ENCODE measurements at regions not wholly inside any gene's neighbourhood (a gene's known extent, or its start where the extent isn't known, plus 50 kb on each side); places are given as distances from the start of the nearest gene placed in this dataset.
"Not testable (repeated sequence)": the region's sequence is repeated elsewhere in the genome, so short reads cannot be mapped to it uniquely, and the experiment has no call there.

DNA sequence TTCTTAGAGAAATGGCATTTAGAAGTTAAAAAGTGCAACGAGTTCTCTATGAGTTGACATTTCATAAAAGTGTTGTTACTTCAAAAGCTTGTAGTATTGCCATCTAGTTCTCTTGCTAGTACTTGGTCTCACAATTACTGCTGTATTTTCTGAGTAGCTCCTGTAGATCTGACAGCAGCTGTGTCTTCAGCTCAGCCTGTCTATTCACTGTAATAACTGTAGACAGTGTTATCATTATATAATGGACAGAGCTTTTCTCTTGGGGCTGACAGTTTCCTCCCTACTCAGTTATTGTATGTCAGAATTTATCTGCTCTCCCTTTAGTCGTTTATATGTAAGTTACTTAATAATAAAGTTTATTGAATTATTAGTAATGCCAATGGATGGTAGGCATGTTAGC lies 388.7 kb upstream of the VSTM2A start:
- DNase-seq: no peak

DNA sequence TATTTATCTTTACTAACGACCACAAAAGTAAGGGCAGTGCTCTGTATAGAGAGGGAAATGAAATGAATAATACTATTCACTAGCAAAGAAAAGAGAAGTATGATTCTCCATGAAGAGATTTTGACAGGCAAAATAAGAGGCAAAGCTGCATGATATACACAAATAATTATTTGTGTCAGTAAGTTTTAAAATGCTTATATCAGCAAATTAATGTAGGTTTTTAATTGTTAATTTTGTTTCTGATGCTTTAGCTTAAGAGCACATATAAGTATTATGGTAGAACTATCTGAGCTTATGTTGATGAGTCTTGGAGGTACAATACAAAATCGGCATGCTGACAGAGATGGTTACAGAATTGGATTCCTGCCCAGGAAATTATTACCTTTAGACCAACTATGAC lies 383.1 kb upstream of the VSTM2A start:
- DNase-seq: no peak

DNA sequence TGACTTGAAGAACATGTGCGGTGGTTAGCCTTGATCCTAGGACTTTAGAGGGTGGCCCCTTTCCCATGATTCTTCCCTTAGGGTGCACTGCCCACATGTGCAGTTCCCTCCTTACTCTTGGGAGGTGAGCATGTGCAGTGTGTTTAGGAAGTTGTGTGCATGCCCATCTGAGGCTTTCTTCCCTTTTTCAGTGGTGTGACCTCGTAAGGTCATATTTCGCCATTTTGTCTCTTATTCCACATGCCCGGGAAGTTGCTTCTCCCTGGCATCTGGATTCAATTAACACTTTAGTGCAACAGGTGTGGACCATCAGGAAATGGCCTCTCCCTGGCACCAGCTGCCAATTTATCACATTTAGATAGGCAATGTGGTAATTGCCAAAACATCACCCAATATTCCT lies 380.6 kb upstream of the VSTM2A start:
- DNase-seq: no peak

DNA sequence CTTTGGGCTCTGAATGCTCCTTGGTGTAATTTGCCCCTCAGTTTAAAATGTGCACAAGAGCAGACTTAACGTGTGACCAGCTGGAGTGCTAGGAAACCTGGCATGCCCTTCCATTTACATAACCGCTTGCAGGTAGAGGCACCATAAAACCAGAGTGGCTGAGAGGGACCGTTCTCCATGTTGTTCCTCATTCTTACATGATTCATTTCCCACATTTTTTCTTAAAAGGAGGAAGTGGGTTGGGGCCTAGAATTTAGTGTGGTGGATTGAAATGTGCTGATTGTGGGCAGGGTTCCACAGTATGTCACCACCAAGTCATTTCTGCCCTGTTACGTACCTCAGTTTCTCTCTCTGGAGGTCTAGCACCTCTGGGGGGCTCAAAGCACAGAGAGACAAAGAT lies 375.8 kb upstream of the VSTM2A start:
- DNase-seq: peak; percentile 11

DNA sequence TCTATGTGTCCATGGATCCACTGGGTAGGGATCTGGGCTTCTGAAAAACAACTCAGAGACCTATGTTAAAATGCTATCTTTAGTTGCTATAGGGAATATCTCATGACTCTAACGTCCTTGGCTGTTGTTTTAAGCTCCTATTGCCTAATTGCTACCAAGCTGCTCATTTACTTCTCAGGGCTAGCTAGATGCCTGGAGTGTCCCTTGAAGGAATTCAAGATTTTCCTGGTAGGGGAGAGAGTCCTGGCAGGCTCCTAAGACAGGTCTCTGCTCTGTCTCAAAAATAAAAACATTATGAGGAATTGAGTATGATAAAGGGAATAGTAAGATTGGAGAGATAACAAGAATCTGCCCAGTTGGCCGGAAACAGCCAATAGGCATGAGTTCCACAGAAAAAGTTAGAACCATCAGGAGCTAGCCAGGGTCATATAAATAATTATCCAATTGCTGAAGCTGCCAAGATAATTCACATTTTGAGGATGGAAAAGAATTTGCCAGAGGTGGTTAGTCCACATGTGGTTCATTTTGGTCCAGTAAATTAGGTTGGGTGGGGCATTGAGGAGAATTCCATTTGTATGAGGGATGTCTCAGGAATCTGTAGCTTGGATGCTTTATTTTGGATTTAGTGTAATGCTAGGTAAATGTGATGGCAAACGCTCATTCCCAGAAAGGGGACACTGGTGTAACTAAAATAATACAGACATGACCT lies 362.7 kb upstream of the VSTM2A start:
- DNase-seq: no peak

DNA sequence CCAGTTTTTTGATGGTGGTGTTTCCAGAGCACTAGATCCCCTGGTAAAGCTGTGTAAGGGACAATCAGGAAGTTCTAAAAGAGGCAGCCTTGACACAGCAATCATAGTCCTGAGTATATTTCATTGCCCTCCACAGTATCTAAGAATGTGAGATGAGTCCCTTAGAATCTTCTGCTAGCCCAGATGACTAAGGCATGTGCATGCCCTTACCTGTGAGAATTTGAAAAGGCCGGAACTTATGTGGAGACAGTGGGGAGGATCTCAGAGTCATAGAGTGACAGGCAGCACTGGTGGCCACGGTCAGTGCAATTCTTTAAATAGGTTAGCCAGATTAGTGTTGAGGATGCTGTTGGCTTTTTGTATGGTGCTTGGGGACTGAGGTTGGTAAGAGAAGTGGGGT lies 361.4 kb upstream of the VSTM2A start:
- no peak for DNase-seq

DNA sequence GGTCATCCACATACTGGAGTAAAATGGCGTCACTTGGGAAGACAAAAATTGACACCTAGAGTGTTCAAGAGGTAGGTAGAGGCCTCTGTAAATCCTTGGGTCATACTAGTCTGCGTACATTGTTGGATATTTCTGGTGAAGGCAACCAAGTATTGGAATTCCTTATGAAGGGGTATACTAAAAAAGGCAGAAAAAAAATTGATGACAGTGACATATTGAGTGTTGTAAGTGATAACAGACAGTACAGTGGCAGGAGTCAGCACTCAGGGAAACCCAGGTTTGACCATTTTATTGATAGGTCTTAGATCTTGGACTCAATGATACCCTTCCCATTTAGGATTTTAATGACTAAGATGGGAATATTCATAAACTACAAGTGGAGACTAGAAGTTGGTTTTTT lies 359.1 kb upstream of the VSTM2A start:
- no peak for DNase-seq

DNA sequence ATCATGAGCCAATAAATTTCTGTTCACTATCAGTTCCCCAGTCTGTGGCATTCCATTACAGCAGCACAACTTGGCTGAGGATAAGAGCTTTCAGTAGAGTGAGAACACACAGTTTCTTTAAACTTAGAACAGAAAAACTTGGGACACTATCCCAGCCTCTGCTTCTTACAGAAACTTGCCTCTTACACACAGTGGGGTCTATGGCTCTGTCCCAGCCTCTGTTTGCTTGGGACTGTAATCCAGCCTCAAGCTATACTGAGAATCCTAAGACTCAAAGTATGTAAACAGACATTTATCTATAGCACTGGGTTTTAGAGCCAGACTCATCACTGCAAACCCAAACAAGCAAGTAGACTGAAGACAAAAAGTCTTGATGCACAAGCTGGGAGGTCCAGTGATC lies 355.8 kb upstream of the VSTM2A start:
- DNase-seq: no peak

DNA sequence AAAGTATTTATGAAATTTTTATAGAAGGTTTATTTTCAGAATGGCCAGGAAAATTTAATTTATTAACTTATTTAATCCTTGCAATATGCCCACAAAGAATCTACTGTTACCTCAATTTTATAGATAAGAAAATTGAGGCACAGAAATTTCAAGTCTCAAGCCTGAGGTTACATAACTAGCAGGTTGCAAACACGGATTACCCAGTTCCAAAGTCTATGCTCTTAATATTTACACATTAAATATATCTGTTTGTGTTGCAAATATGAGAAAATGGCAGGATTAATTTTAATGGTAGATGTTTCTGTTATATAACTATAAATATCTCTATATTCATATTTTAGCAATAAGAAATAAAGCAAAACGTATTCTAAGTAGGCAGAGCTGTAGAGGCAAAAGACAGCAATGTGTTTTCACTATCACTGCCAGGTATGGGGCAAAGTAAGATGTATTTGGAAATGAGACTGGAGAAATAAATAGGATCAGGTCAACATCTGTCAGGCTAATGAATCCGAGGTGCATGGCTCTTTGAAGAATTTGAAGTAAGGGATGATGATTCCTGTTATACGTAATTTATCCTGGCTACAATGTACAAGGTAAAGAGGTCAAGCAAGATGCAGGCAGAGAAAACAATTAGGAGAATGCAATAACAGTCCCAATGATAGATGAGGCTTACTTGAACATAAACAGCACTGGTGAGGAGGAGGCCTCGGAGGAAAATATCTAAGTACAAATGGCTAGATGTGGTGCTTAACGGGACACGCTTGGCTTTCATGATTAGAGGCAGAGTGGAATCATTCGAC lies 354.1 kb upstream of the VSTM2A start:
- DNase-seq: no peak

DNA sequence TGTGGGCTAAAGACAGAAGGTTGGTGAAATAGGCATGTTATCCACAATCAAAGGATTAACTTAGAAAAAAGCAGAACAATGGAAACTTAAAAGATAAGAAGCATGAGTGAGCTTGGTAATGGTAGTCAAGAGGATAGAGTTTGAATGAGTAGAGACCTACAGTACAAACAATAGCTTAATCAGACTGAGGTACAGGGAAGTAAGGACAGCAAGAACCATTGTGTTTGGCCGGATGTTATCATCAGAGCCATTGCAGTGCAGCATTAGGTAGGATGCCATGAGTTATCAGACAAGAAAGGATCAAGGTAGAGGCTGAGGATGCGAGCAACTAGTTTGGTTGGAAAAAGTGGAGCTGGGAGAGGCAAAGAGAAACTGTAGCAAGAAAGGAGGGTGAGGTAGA lies 353.3 kb upstream of the VSTM2A start:
- DNase-seq: no peak

DNA sequence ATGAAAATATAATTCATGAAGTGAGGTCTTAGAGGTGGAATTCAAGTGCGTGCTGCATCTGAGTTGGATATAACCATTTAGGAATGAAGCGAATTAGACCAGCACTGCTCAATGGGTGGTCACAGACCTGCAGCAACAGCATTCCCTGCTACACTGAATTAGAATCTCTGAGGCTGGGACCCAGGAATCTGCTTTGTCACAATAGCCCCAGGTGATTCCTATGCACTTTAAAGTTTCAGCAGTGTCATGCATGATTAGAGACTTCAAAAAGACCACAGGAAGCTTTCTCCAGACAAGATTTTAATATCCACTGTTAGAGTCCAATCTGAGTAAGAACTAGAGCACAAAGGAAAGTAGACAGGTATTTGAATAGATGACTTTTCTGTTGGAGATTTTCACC lies 352.8 kb upstream of the VSTM2A start:
- DNase-seq: no peak

DNA sequence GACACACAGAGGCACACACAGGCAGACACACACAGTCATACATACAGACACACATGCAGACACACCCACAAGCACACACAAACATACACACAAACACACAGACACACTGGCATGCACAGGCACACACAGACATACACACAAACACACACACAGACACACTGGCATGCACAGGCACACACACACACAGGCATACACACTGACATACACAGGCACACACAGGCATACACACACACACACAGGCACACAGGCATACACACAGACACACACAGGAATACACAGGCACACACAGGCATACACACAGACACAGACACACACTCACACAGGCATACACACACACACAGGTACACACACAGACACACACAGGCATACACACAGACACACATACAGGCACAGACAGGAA lies 340.7 kb upstream of the VSTM2A start:
- no peak for DNase-seq

DNA sequence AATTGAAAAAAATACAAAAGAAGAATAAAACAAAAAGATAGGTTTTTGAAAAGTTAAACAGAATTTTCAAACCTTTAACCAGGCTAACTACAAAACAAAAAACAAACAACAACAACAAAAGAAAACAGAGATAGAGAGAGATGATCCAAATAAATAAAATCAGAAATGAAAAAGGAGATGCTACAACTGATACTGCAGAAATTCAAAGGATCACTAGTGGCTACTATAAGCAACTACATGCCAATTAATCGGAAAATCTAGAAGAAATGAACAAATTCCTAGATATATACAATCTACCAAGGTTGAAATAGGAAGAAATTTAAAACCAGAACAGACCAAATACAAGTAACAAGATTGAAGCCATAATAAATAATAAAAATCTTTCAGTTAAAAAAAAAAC lies 326.8 kb upstream of the VSTM2A start:
- no peak for DNase-seq

DNA sequence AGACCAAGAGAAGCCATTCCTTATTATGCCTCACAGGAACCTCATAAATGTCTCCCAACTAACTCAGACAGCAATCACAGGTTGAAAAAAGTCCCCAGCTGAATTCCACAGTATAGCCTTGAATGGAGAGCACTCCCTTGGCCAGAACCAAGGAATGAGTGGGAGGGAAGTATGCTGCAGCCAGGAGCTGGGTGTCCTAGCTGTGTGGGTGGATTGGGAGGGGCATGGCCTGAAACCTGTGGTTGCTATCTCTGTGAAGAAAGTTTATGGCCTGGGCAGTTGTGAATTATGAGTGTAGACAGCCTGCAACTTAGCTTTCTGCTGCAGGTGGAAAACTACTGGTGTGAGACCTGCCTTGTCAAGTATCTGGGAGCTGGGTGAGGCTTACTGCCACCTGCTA lies 316.1 kb upstream of the VSTM2A start:
- DNase-seq: not testable (repeated sequence)

DNA sequence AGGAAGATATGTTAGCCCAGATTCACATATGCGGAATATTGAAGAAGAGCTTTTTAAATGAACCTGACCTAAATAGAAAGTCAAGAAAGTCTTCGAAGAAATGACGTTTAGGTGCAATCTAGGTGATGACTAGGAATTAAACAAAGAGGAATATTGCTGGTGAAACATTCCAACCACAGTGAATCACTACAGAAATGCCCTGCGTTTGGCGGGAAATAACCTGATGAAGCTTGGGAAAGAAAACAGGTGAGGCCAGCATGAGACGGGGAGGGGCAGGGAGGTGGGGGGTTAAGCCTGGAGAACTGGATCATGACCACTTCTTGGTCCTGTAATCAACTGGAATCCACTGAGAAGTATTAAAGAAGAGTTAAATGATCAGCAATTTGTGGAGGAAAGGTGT lies 299.4 kb upstream of the VSTM2A start:
- DNase-seq: no peak

DNA sequence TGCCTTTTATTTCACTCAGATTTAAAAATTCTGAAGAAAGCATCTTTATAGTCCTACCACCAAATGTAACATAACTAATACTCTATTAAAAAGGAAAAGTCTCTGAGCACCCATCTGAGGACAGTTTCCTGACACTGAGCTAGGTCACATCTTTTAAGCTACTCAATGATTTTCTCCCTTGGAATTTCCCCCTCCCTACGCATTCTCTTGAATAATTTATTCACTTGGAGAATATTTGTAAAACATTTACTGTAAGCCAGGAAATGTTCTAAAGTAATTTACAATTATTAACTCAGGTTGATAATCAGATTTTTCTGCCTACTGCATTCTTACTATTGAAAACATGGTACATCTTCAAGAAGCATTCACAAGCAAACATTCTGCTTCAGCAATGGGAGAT lies 297.2 kb upstream of the VSTM2A start:
- DNase-seq: no peak

DNA sequence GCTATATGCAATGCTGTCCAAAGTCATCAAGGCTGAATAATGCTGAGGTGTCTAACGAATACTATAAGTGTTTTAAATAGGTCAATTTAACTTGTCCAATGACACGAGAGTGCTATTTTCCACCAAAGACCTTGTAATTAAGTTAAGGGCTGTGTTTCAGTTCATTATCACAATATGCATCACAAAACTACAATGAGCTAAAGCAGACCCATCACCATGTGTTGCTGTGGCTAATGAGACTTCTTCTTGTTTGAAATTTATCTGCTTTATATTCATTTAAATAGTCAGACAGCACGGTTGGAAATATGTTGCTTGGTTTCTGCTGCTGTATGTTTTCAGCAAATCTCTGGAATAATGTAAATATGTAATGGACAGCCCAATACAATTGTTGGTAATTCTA lies 292.5 kb upstream of the VSTM2A start:
- DNase-seq: no peak

DNA sequence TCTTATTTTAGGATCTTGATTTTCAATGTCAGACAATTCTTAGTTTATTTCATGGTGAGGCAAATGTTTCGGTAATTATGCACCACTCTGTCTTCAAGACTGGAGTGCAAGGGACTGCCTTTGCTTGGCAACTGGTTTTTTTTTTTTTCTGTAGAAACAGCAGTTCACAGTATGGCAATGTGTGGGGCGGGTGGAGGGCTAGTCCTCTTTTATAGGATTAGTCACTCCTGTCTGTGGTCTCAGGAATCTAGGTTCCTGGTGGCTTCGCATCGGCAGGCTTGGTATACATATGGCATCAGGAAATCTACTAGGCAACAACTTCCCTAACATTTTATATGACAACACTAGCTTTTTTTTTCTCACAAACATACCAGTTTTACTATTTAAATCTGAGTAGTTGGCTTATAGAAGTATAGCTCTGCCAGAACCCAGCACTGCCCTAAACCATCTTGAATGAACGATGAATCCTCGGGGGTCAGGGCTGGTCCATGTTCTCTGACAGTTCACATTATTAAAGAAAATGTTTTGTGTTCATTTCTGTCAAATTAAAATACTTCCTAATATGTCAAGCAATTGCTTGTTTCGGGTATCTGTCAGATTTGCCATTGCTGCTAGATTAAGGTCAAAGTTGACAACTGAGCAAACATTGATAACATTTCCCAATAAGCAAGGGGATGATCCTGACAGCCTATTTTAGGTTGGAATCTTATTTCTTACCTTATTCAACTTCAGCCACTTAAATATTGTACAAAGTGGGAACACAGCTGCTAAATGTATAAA lies 289.7 kb upstream of the VSTM2A start:
- DNase-seq: no peak

DNA sequence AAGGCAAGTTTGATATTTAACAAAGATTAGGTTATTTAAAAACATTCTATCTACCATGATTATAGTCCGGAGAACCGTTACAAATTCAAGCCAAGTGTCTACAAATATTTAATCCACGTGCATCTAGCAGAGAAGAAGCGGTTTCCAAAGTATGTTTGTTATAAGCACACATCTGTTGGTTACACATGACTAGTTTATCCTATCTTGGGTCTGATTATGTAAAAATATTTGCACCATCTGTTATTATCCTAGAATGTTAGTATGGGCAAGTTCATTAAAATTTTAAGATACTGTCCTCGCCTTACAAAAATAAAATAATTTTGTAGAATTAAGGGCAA lies 289.2 kb upstream of the VSTM2A start:
- DNase-seq: no peak

DNA sequence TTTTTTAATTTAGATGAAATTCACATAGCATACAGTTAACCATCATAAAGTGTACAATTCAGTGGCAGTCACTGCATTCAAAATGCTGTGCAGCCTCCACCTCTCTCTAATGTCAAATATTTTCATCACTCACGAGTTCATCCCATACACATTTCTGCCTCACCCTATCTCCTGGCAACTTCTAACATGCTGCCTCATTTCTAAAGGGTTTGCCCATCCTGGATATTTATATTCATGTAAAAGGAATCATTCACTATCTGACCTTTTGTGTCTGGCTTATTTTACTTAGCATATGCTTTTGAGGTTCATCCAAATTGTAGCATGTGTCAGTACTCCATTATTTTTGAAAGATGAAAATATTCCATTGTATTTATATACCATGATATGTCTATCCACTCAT lies 286.9 kb upstream of the VSTM2A start:
- no peak for DNase-seq

DNA sequence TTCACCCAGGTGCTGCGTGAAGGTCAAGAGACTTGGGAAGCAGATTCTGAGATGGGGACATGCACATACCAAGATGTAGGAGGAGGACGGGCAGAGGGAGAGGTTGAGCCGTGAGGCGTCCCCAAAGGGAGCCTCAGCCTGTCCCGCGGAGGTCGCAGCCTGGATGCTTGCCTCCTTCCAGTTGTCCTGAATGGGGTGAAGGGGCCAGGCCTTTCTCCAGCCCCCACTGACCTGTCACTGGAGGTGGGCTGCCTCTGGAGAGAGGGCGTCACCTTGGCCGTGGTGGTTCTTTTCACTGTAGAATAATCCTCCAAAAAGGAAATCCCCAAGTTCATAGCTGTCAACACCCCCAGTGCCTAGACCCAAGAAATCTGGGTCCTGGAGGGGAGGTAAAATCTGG lies 283.0 kb upstream of the VSTM2A start:
- no peak for DNase-seq

DNA sequence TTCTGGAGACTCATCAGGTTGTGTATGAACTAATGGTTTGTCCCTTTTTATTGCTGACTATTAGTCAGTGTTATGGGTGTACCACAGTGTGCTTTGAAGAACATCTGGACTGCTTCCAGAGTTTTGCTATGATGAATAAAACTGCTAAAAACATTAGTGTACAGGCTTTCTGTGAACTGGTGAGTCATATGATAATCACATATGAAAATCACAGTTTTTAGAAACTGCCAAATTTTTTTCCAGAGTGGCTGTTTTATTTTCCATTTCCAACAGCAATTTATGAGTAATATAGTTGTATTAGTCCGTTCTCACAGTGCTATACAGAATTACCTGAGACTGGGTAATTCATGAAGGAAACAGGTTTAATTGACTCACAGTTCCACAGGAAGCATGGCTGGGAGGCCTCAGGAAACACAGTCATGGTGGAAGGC lies 281.2 kb upstream of the VSTM2A start:
- peak; percentile 7 for DNase-seq

DNA sequence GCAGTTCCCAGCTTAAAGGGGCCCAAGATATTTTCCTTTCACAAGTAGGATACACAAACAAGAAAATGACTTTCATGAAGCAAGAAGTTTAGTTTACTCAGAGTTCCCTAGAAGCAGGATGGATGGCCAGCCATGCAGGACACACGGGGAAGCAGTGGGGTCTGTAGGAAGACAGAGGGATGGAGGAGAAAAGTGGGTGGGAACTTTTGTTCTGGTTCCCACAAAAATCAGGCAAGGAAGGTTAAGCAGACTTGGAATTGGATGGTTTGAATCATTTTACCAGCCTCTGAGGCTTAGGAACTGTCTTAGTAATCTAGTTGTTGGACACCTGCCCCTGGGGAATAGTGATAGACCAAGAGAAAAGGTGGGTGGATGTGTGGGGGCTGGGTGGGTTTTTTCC lies 263.3 kb upstream of the VSTM2A start:
- DNase-seq: no peak

Data from NCI-H69 (cell line).